Body of pancreas (tissue), 4 donors: ENCODE measurements at regions not wholly inside any gene's neighbourhood (a gene's known extent, or its start where the extent isn't known, plus 50 kb on each side); places are given as distances from the start of the nearest gene placed in this dataset.

Experiments
- CTCF ChIP-seq, 7 experiments: fragments of 450-650 bp in 4 of 7; fragments of 200-600 bp in 3 of 7; sonication (generic) in 3 of 7; IDR thresholded peaks; one replicate each; pipeline ENCODE4 v1.5.1; 2016 to 2019; ENCODE audit warnings: antibody characterized with exemption in 7 of 7
- POLR2A ChIP-seq, 3 donors: fragments of 450-650 bp; IDR thresholded peaks; one replicate each; pipeline ENCODE4 v1.6.1; 2016; ENCODE audit warnings: antibody characterized with exemption in 3 of 3, mild to moderate bottlenecking in 2 of 3

- TF ChIP-seq POLR2A (IDR thresholded peaks at IDR 0.05) (no peak), CTCF (IDR thresholded peaks at IDR 0.05) (no peak)
These were observed 281.6 kb upstream of the C11orf87 start for GRCh38 chr11:109140426-109140825.
